Neural cell (in vitro differentiated cells): ENCODE measurements at regions not wholly inside any gene's neighbourhood (a gene's known extent, or its start where the extent isn't known, plus 50 kb on each side); places are given as distances from the start of the nearest gene placed in this dataset.

Source experiments
- H2AFZ ChIP-seq: fragments of 200-600, 300-800 bp; sonication (generic), shearing (Covaris generic); 2 replicates; pipeline ENCODE4 v1.6.0; 2014; ENCODE audit warnings: low read depth, mild to moderate bottlenecking, antibody characterized with exemption, low read length, moderate library complexity
- H3F3A ChIP-seq: fragments of 200-600 bp; shearing (Covaris generic); 2 replicates; pipeline ENCODE4 v1.6.1; 2016; ENCODE audit warnings: mild to moderate bottlenecking, moderate library complexity, mixed read lengths, antibody characterized with exemption, low read length; ENCODE audit not compliant: insufficient read depth, poor library complexity, severe bottlenecking
- H3K27ac ChIP-seq: fragments of 200-600, 300-800 bp; sonication (generic), shearing (Covaris generic); 2 replicates; pipeline ENCODE4 v1.5.1; 2014; ENCODE audit warnings: mild to moderate bottlenecking, low read length, moderate library complexity
- H3K27me3 ChIP-seq: fragments of 300-800, 200-600 bp; sonication (generic), shearing (Covaris generic); 2 replicates; pipeline ENCODE4 v1.6.0; 2014; ENCODE audit warnings: mild to moderate bottlenecking, low read depth, low read length, moderate library complexity; ENCODE audit not compliant: insufficient read depth
- H3K36me3 ChIP-seq: fragments of 300-800, 200-600 bp; sonication (generic), shearing (Covaris generic); 2 replicates; pipeline ENCODE4 v1.5.1; 2014; ENCODE audit warnings: mild to moderate bottlenecking, antibody characterized with exemption, low read length, moderate library complexity; ENCODE audit not compliant: insufficient read depth
- H3K4me2 ChIP-seq: fragments of 300-800, 200-600 bp; sonication (generic), shearing (Covaris generic); 2 replicates; pipeline ENCODE4 v1.6.0; 2014; ENCODE audit warnings: mild to moderate bottlenecking, low read length
- H3K4me3 ChIP-seq: fragments of 300-800, 200-600 bp; sonication (generic), shearing (Covaris generic); 2 replicates; pipeline ENCODE4 v1.5.1; 2014; ENCODE audit warnings: mild to moderate bottlenecking, low read length, moderate library complexity
- H3K79me2 ChIP-seq: fragments of 200-600 bp; shearing (Covaris generic); replicated peaks from 2 replicates; pipeline ENCODE4 v1.6.0; 2014; ENCODE audit warnings: mild to moderate bottlenecking, low read length, moderate library complexity; ENCODE audit not compliant: insufficient read depth
- H3K9ac ChIP-seq: fragments of 300-800, 200-600 bp; sonication (generic), shearing (Covaris generic); 2 replicates; pipeline ENCODE4 v1.6.1; 2016; ENCODE audit warnings: mild to moderate bottlenecking, low read length, mixed read lengths
- H3K9me2 ChIP-seq: fragments of 200-600 bp; shearing (Covaris generic); 2 replicates; pipeline ENCODE4 v1.6.1; 2016; ENCODE audit warnings: mild to moderate bottlenecking, low read length, mixed read lengths; ENCODE audit not compliant: insufficient read depth
- H3K9me3 ChIP-seq: fragments of 200-600, 300-800 bp; sonication (generic), shearing (Covaris generic); 2 replicates; pipeline ENCODE4 v1.6.1; 2016; ENCODE audit warnings: mild to moderate bottlenecking, mixed run types, low read length, moderate library complexity, mixed read lengths
- H4K20me1 ChIP-seq: fragments of 200-600 bp; shearing (Covaris generic); 2 replicates; pipeline ENCODE4 v1.6.1; 2016; ENCODE audit warnings: mild to moderate bottlenecking, mixed run types; ENCODE audit not compliant: insufficient read depth
- CTCF ChIP-seq: fragments of 450-650 bp; IDR thresholded peaks from 2 replicates; pipeline ENCODE4 v1.5.1; 2014; ENCODE audit warnings: antibody characterized with exemption, mild to moderate bottlenecking, moderate library complexity; ENCODE audit not compliant: poor library complexity, severe bottlenecking
- EP300 ChIP-seq: fragments of 450-650 bp; conservative IDR thresholded peaks from 2 replicates; pipeline ENCODE4 v1.6.1; 2014; ENCODE audit warnings: antibody characterized with exemption, mild to moderate bottlenecking, moderate library complexity; ENCODE audit not compliant: poor library complexity, severe bottlenecking
- EZH2 ChIP-seq: fragments of 200-600, 300-800 bp; shearing (Covaris generic), sonication (generic); IDR thresholded peaks from 2 replicates; pipeline ENCODE4 v1.6.1; 2014; ENCODE audit warnings: antibody characterized with exemption, low read length, borderline replicate concordance, mild to moderate bottlenecking; ENCODE audit not compliant: insufficient read depth, poor library complexity, severe bottlenecking
- MXI1 ChIP-seq: fragments of 450-650 bp; conservative IDR thresholded peaks from 2 replicates; pipeline ENCODE4 v1.6.1; 2014; ENCODE audit warnings: antibody characterized with exemption, mild to moderate bottlenecking; ENCODE audit not compliant: poor library complexity, severe bottlenecking
- POLR2AphosphoS5 ChIP-seq: IDR thresholded peaks from 2 replicates; pipeline ENCODE4 v1.6.1; 2012
- RAD21 ChIP-seq: fragments of 450-650 bp; conservative IDR thresholded peaks from 2 replicates; pipeline ENCODE4 v1.6.1; 2014; ENCODE audit warnings: antibody characterized with exemption, mild to moderate bottlenecking, moderate library complexity
- REST ChIP-seq: IDR thresholded peaks from 2 replicates; pipeline ENCODE4 v1.6.1; 2012; ENCODE audit warnings: borderline replicate concordance
- SMC3 ChIP-seq: fragments of 450-650 bp; conservative IDR thresholded peaks from 2 replicates; pipeline ENCODE4 v1.6.1; 2014; ENCODE audit warnings: antibody characterized with exemption, mild to moderate bottlenecking, moderate library complexity; ENCODE audit not compliant: poor library complexity
- TAF1 ChIP-seq: IDR thresholded peaks from 2 replicates; pipeline ENCODE4 v1.6.1; 2012; ENCODE audit warnings: low read depth

- H4K20me1 ChIP-seq = no peaks in the 10 kb centered on the region
- no peak overlapping the region for H3K4me2 ChIP-seq
- no peak overlapping the region for H3K9ac ChIP-seq
- no peaks in the 10 kb centered on the region for H3K79me2 ChIP-seq
- H3K9me3 ChIP-seq = no peaks in the 10 kb centered on the region
- no peaks in the 10 kb centered on the region for H3K27me3 ChIP-seq
- TF ChIP-seq TAF1 (no peak), REST (no peak), EP300 (no peak), EZH2 (no peak), RAD21 (no peak)
- H3K9me2 ChIP-seq = no peaks in the 10 kb centered on the region
- H3K27ac ChIP-seq = no peak overlapping the region
- no peak overlapping the region for H2AFZ ChIP-seq
- no peaks in the 10 kb centered on the region for H3K36me3 ChIP-seq
- H3F3A ChIP-seq = no peaks in the 10 kb centered on the region
- H3K4me3 ChIP-seq = no peak overlapping the region
Observed at GRCh38 chr21:28561772-28562171, 430.9 kb downstream of the LTN1 start.

GRCh38 chr21:28554660-28555475 is 437.8 kb downstream of the LTN1 start:
- H3K27me3 ChIP-seq = no peaks in the 10 kb centered on the region
- no peak overlapping the region for H3K4me3 ChIP-seq
- no peak for TF ChIP-seq TAF1
- no peaks in the 10 kb centered on the region for H3K9me3 ChIP-seq
- no peak overlapping the region for H3K27ac ChIP-seq
- H2AFZ ChIP-seq = no peak overlapping the region
- H3K79me2 ChIP-seq = no peaks in the 10 kb centered on the region
- H3K36me3 ChIP-seq = no peaks in the 10 kb centered on the region
- H4K20me1 ChIP-seq = no peaks in the 10 kb centered on the region
- H3K9ac ChIP-seq = no peak overlapping the region
- H3K9me2 ChIP-seq = no peaks in the 10 kb centered on the region
- H3K4me2 ChIP-seq = no peak overlapping the region
- H3F3A ChIP-seq = no peaks in the 10 kb centered on the region

- H3K4me2 ChIP-seq = no peak overlapping the region
Observed at GRCh38 chr21:28550057-28550825, 442.4 kb downstream of the LTN1 start.

More at GRCh38 chr21:28550057-28550825, 442.4 kb downstream of the LTN1 start:
- Histone ChIP-seq H3F3A (no peaks in the 10 kb centered on the region), H3K27me3 (no peaks in the 10 kb centered on the region), H3K9me3 (no peaks in the 10 kb centered on the region), H3K4me3 (no peak overlapping the region), H3K9me2 (no peaks in the 10 kb centered on the region), H4K20me1 (no peaks in the 10 kb centered on the region), H3K36me3 (no peaks in the 10 kb centered on the region), H2AFZ (no peak overlapping the region), H3K79me2 (no peaks in the 10 kb centered on the region), H3K27ac (no peak overlapping the region), H3K9ac (no peak overlapping the region)
- TF ChIP-seq MXI1 = no peak
- TF ChIP-seq POLR2AphosphoS5 = no peak
- no peak for TF ChIP-seq RAD21
- TF ChIP-seq SMC3 = no peak
- no peak for TF ChIP-seq EP300
- TF ChIP-seq REST = no peak
- no peak for TF ChIP-seq CTCF
- no peak for TF ChIP-seq TAF1
- TF ChIP-seq EZH2 = no peak
